Keratinocyte (primary cell): ENCODE measurements at regions not wholly inside any gene's neighbourhood (a gene's known extent, or its start where the extent isn't known, plus 50 kb on each side); places are given as distances from the start of the nearest gene placed in this dataset.

Experiments used
- DNase-seq: peaks from one replicate; pipeline ENCODE4 v3.0.0-alpha.2; 2011; ENCODE audit warnings: low read depth, missing footprints, low spot score
- FAIRE-seq: peaks from 2 replicates; lab custom pipeline; 2011; peaks lifted over from hg19 to GRCh38; lab: Jason Lieb, UNC
- H2AFZ ChIP-seq: 2 replicates; pipeline ENCODE4 v1.6.0; 2012; ENCODE audit warnings: low read length, control low read depth, inconsistent platforms; ENCODE audit not compliant: control insufficient read depth
- H3K27ac ChIP-seq: 2 replicates; pipeline ENCODE4 v1.5.1; 2011; ENCODE audit warnings: low read length; ENCODE audit not compliant: control insufficient read depth, insufficient read depth
- H3K27me3 ChIP-seq: 3 replicates; pipeline ENCODE4 v1.6.0; 2011; ENCODE audit warnings: low read length; ENCODE audit not compliant: control insufficient read depth, insufficient read depth; ENCODE audit errors: extremely low read depth
- H3K36me3 ChIP-seq, 2 experiments: 2 replicates in 1 of 2; 3 replicates in 1 of 2; pipeline ENCODE4 v1.5.1; 2011; ENCODE audit warnings: low read length in 2 of 2, mild to moderate bottlenecking in 1 of 2; ENCODE audit not compliant: control insufficient read depth in 2 of 2, insufficient read depth in 2 of 2; ENCODE audit errors: extremely low read depth in 1 of 2
- H3K4me1 ChIP-seq: 3 replicates; pipeline ENCODE4 v1.5.1; 2011; ENCODE audit warnings: low read length; ENCODE audit not compliant: control insufficient read depth, insufficient read depth; ENCODE audit errors: extremely low read depth
- H3K4me2 ChIP-seq: 3 replicates; pipeline ENCODE4 v1.6.0; 2011; ENCODE audit warnings: low read depth, low read length; ENCODE audit not compliant: control insufficient read depth, insufficient read depth; ENCODE audit errors: extremely low read depth
- H3K4me3 ChIP-seq, 3 experiments: fragments of 200-600 bp in 1 of 3; sonication (generic) in 1 of 3; 2 replicates in 2 of 3; 3 replicates in 1 of 3; pipeline ENCODE4 v1.5.1; 2011 to 2016; ENCODE audit warnings: low read length in 3 of 3, mild to moderate bottlenecking in 3 of 3, control low read depth in 2 of 3, inconsistent platforms in 1 of 3, low read depth in 1 of 3, mixed read lengths in 1 of 3, mixed run types in 1 of 3, moderate library complexity in 1 of 3; ENCODE audit not compliant: control insufficient read depth in 2 of 3, insufficient read depth in 2 of 3; ENCODE audit errors: extremely low read depth in 1 of 3
- H3K79me2 ChIP-seq: 2 replicates; pipeline ENCODE4 v1.6.0; 2012; ENCODE audit warnings: low read length; ENCODE audit not compliant: control insufficient read depth, insufficient read depth
- H3K9ac ChIP-seq: 3 replicates; pipeline ENCODE4 v1.6.0; 2011; ENCODE audit warnings: low read length; ENCODE audit not compliant: control insufficient read depth, insufficient read depth; ENCODE audit errors: extremely low read depth
- H3K9me1 ChIP-seq: 3 replicates; pipeline ENCODE4 v1.6.0; 2011; ENCODE audit warnings: low read length; ENCODE audit not compliant: control insufficient read depth, insufficient read depth; ENCODE audit errors: extremely low read depth
- H3K9me3 ChIP-seq: 2 replicates; pipeline ENCODE4 v1.5.1; 2012; ENCODE audit warnings: low read depth, low read length; ENCODE audit not compliant: control insufficient read depth
- H4K20me1 ChIP-seq: 3 replicates; pipeline ENCODE4 v1.6.0; 2011; ENCODE audit warnings: low read length; ENCODE audit not compliant: control insufficient read depth, insufficient read depth; ENCODE audit errors: extremely low read depth
- EZH2 ChIP-seq: IDR thresholded peaks from one replicate; pipeline ENCODE4 v1.6.1; 2012; ENCODE audit warnings: inconsistent platforms, mild to moderate bottlenecking, low read length, moderate library complexity
- dilution Hi-C: fragments of 300-500 bp; cut with MboI; formaldehyde crosslinking; loops from one replicate; pipeline ENCODE4 v1.7.0; 2020; ENCODE audit warnings: low sequenced_read_pairs; ENCODE audit not compliant: extremely low pct_ligation_motif_present
- TF ChIP-seq, protein P1 (sequence below), 3 experiments: IDR thresholded peaks in 1 of 3; conservative IDR thresholded peaks in 1 of 3; optimal IDR thresholded peaks in 1 of 3; 2 replicates in 2 of 3; 3 replicates in 1 of 3; pipeline versions ENCODE3 to v1.5.1; 2011; ENCODE audit warnings: low read length in 3 of 3, mild to moderate bottlenecking in 3 of 3, moderate library complexity in 2 of 3, control low read depth in 1 of 3, inconsistent platforms in 1 of 3; ENCODE audit not compliant: insufficient read depth in 2 of 3; ENCODE audit errors: extremely low read depth in 1 of 3

- no peaks in the 10 kb centered on the region for H3K27me3 ChIP-seq
- no peak for DNase-seq
- no peaks in the 10 kb centered on the region for H3K79me2 ChIP-seq
- H3K36me3 ChIP-seq: no peaks in the 10 kb centered on the region
- TF ChIP-seq, protein P1, sequence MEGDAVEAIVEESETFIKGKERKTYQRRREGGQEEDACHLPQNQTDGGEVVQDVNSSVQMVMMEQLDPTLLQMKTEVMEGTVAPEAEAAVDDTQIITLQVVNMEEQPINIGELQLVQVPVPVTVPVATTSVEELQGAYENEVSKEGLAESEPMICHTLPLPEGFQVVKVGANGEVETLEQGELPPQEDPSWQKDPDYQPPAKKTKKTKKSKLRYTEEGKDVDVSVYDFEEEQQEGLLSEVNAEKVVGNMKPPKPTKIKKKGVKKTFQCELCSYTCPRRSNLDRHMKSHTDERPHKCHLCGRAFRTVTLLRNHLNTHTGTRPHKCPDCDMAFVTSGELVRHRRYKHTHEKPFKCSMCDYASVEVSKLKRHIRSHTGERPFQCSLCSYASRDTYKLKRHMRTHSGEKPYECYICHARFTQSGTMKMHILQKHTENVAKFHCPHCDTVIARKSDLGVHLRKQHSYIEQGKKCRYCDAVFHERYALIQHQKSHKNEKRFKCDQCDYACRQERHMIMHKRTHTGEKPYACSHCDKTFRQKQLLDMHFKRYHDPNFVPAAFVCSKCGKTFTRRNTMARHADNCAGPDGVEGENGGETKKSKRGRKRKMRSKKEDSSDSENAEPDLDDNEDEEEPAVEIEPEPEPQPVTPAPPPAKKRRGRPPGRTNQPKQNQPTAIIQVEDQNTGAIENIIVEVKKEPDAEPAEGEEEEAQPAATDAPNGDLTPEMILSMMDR (optimal IDR thresholded peaks at IDR 0.05 in 1 of 3, IDR thresholded peaks at IDR 0.05 in 1 of 3, conservative IDR thresholded peaks at IDR 0.05 in 1 of 3; ENCODE audit: extremely low read depth in 1 of 3, insufficient read depth in 2 of 3, low read length in 3 of 3): no peak
- no peak for TF ChIP-seq EZH2
- no peaks in the 10 kb centered on the region for H3K9me1 ChIP-seq
- no peaks in the 10 kb centered on the region for H3K9me3 ChIP-seq
- dilution Hi-C loops: no loop called here
- H2AFZ ChIP-seq: no peak overlapping the region
- H3K9ac ChIP-seq: no peak overlapping the region
- no peak for FAIRE-seq
- no peak overlapping the region for H3K4me2 ChIP-seq
- no peak overlapping the region for H3K4me3 ChIP-seq
- no peak overlapping the region for H3K27ac ChIP-seq
- H3K4me1 ChIP-seq: peaks cover 3% of the 10 kb centered on the region
- no peaks in the 10 kb centered on the region for H4K20me1 ChIP-seq
Observed at GRCh38 chr15:35926007-35926380, 380.0 kb upstream of the DPH6 start.

DNA sequence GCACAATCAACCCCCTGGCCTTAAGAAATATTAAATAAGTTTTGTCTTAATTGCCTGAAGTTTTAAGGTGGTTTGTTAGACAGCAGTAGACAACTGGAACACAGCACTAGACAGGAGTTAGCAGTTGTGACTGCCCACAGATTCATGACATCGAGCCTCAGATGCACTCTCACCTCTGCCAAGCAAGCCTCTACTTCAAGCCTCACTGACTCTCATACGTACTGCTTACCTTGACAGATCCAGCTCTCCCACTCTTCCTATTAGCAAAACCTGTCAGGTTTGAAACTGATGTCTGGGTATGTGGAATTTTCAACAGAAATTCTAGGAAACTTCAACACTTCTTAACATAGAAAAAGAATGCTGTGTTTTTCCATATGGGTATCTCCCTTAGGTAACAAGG is 382.9 kb upstream of the DPH6 start:
- Histone ChIP-seq H3K27me3 (no peaks in the 10 kb centered on the region), H3K9ac (no peak overlapping the region), H3K4me1 (peaks cover 3% of the 10 kb centered on the region), H3K79me2 (no peaks in the 10 kb centered on the region), H3K9me1 (no peaks in the 10 kb centered on the region), H3K27ac (no peak overlapping the region), H4K20me1 (no peaks in the 10 kb centered on the region), H3K36me3 (no peaks in the 10 kb centered on the region), H3K9me3 (no peaks in the 10 kb centered on the region), H3K4me2 (no peak overlapping the region), H3K4me3 (no peak overlapping the region), H2AFZ (no peak overlapping the region)
- dilution Hi-C loops: no loop called here
- no peak for FAIRE-seq
- TF ChIP-seq EZH2: no peak
- TF ChIP-seq, protein P1 (optimal IDR thresholded peaks at IDR 0.05 in 1 of 3, IDR thresholded peaks at IDR 0.05 in 1 of 3, conservative IDR thresholded peaks at IDR 0.05 in 1 of 3; ENCODE audit: extremely low read depth in 1 of 3, insufficient read depth in 2 of 3, low read length in 3 of 3): no peak
- no peak for DNase-seq
